ENCODE measurements at regions not wholly inside any gene's neighbourhood (a gene's known extent, or its start where the extent isn't known, plus 50 kb on each side); places are given as distances from the start of the nearest gene placed in this dataset.

DNA sequence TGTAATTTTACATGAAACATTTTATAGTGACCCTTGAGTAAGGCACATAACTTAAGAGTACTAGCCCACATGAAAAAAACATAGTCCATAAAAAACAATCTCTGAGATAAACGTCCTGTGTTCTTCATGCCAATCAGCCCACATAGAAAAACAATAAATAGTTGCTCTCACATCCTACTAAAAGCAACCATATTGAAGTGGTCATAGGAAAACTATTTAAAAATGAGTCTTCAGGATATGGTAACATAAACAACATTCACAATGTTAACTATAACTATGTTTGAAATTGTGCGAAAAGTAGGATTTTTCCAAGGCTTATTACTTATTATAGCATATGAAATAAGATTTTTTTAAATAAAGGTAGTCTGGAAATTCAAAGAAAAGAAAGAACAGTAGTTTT lies 77.1 kb upstream of the EPHA5 start:
- DNase-seq (ENCODE audit: low spot score) = no peak

DNA sequence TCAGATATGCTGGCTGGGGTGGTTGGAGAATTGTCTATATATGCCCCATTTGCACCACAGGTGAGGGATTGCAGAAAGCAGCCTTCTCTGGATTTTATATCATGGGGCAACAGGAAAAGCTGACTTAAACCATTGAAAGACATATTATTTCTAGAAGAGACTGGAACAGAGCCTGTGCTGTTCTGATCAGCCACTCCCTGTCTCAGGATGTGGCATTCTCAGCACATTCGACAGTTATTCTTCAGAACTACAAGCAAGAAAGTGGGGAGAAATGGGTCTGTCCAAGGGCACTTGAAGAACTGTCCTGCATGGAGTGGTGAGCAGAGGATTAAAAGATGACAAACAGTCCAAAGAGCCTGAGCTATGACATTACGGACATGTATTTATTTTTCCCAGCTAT lies 67.8 kb upstream of the EPHA5 start:
- DNase-seq (ENCODE audit: low spot score) = no peak

DNA sequence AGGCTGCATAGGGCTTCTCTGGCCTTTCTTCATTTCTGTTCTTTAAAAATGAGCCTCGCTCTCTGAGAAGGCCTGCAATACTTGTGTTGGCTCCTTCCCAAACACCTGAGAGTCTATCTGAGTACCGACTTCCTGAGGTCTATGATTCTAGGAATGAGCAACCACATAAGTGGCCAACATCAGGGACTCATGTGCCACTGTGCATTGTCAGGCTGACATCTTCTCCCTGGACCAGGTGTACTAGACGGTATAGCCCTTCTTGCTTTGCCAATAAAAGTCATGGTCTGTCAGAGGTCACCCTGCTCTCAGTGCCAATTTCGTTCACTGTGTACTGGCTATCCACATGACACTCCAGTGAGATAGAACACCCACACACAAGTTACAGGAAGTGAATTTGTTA lies 67.4 kb upstream of the EPHA5 start:
- DNase-seq (ENCODE audit: low spot score) = no peak

DNA sequence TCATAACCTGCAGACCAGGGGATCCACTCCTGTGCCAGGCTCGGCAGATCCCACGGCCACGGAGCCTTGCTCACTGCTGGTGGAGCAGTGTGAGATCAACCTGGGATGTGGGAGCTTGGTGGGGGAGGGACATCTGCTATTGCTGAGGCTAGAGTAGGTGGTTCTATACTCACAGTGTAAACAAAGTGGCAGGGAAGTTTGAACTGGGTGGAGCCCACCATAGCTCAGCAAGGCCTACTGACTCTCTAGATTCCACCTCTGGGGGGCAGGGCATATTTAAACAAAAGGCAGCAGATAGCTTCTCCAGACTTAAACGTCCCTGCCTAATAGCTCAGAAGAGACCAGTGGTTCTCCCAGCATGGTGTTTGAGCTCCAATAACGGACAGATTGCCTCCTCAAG lies 54.7 kb upstream of the EPHA5 start:
- no peak for DNase-seq (ENCODE audit: low spot score)

Data from germinal center (tissue), 1 donor.